Neural cell (in vitro differentiated cells): ENCODE measurements at regions not wholly inside any gene's neighbourhood (a gene's known extent, or its start where the extent isn't known, plus 50 kb on each side); places are given as distances from the start of the nearest gene placed in this dataset.

Experiments
- H2AFZ ChIP-seq: fragments of 200-600, 300-800 bp; sonication (generic), shearing (Covaris generic); 2 replicates; pipeline ENCODE4 v1.6.0; 2014; ENCODE audit warnings: low read depth, mild to moderate bottlenecking, antibody characterized with exemption, low read length, moderate library complexity
- H3F3A ChIP-seq: fragments of 200-600 bp; shearing (Covaris generic); 2 replicates; pipeline ENCODE4 v1.6.1; 2016; ENCODE audit warnings: mild to moderate bottlenecking, moderate library complexity, mixed read lengths, antibody characterized with exemption, low read length; ENCODE audit not compliant: insufficient read depth, poor library complexity, severe bottlenecking
- H3K27ac ChIP-seq: fragments of 200-600, 300-800 bp; sonication (generic), shearing (Covaris generic); 2 replicates; pipeline ENCODE4 v1.5.1; 2014; ENCODE audit warnings: mild to moderate bottlenecking, low read length, moderate library complexity
- H3K27me3 ChIP-seq: fragments of 300-800, 200-600 bp; sonication (generic), shearing (Covaris generic); 2 replicates; pipeline ENCODE4 v1.6.0; 2014; ENCODE audit warnings: mild to moderate bottlenecking, low read depth, low read length, moderate library complexity; ENCODE audit not compliant: insufficient read depth
- H3K36me3 ChIP-seq: fragments of 300-800, 200-600 bp; sonication (generic), shearing (Covaris generic); 2 replicates; pipeline ENCODE4 v1.5.1; 2014; ENCODE audit warnings: mild to moderate bottlenecking, antibody characterized with exemption, low read length, moderate library complexity; ENCODE audit not compliant: insufficient read depth
- H3K4me2 ChIP-seq: fragments of 300-800, 200-600 bp; sonication (generic), shearing (Covaris generic); 2 replicates; pipeline ENCODE4 v1.6.0; 2014; ENCODE audit warnings: mild to moderate bottlenecking, low read length
- H3K4me3 ChIP-seq: fragments of 300-800, 200-600 bp; sonication (generic), shearing (Covaris generic); 2 replicates; pipeline ENCODE4 v1.5.1; 2014; ENCODE audit warnings: mild to moderate bottlenecking, low read length, moderate library complexity
- H3K79me2 ChIP-seq: fragments of 200-600 bp; shearing (Covaris generic); replicated peaks from 2 replicates; pipeline ENCODE4 v1.6.0; 2014; ENCODE audit warnings: mild to moderate bottlenecking, low read length, moderate library complexity; ENCODE audit not compliant: insufficient read depth
- H3K9ac ChIP-seq: fragments of 300-800, 200-600 bp; sonication (generic), shearing (Covaris generic); 2 replicates; pipeline ENCODE4 v1.6.1; 2016; ENCODE audit warnings: mild to moderate bottlenecking, low read length, mixed read lengths
- H3K9me2 ChIP-seq: fragments of 200-600 bp; shearing (Covaris generic); 2 replicates; pipeline ENCODE4 v1.6.1; 2016; ENCODE audit warnings: mild to moderate bottlenecking, low read length, mixed read lengths; ENCODE audit not compliant: insufficient read depth
- H3K9me3 ChIP-seq: fragments of 200-600, 300-800 bp; sonication (generic), shearing (Covaris generic); 2 replicates; pipeline ENCODE4 v1.6.1; 2016; ENCODE audit warnings: mild to moderate bottlenecking, mixed run types, low read length, moderate library complexity, mixed read lengths
- H4K20me1 ChIP-seq: fragments of 200-600 bp; shearing (Covaris generic); 2 replicates; pipeline ENCODE4 v1.6.1; 2016; ENCODE audit warnings: mild to moderate bottlenecking, mixed run types; ENCODE audit not compliant: insufficient read depth
- CTCF ChIP-seq: fragments of 450-650 bp; IDR thresholded peaks from 2 replicates; pipeline ENCODE4 v1.5.1; 2014; ENCODE audit warnings: antibody characterized with exemption, mild to moderate bottlenecking, moderate library complexity; ENCODE audit not compliant: poor library complexity, severe bottlenecking
- EP300 ChIP-seq: fragments of 450-650 bp; conservative IDR thresholded peaks from 2 replicates; pipeline ENCODE4 v1.6.1; 2014; ENCODE audit warnings: antibody characterized with exemption, mild to moderate bottlenecking, moderate library complexity; ENCODE audit not compliant: poor library complexity, severe bottlenecking
- EZH2 ChIP-seq: fragments of 200-600, 300-800 bp; shearing (Covaris generic), sonication (generic); IDR thresholded peaks from 2 replicates; pipeline ENCODE4 v1.6.1; 2014; ENCODE audit warnings: antibody characterized with exemption, low read length, borderline replicate concordance, mild to moderate bottlenecking; ENCODE audit not compliant: insufficient read depth, poor library complexity, severe bottlenecking
- MXI1 ChIP-seq: fragments of 450-650 bp; conservative IDR thresholded peaks from 2 replicates; pipeline ENCODE4 v1.6.1; 2014; ENCODE audit warnings: antibody characterized with exemption, mild to moderate bottlenecking; ENCODE audit not compliant: poor library complexity, severe bottlenecking
- POLR2AphosphoS5 ChIP-seq: IDR thresholded peaks from 2 replicates; pipeline ENCODE4 v1.6.1; 2012
- RAD21 ChIP-seq: fragments of 450-650 bp; conservative IDR thresholded peaks from 2 replicates; pipeline ENCODE4 v1.6.1; 2014; ENCODE audit warnings: antibody characterized with exemption, mild to moderate bottlenecking, moderate library complexity
- REST ChIP-seq: IDR thresholded peaks from 2 replicates; pipeline ENCODE4 v1.6.1; 2012; ENCODE audit warnings: borderline replicate concordance
- SMC3 ChIP-seq: fragments of 450-650 bp; conservative IDR thresholded peaks from 2 replicates; pipeline ENCODE4 v1.6.1; 2014; ENCODE audit warnings: antibody characterized with exemption, mild to moderate bottlenecking, moderate library complexity; ENCODE audit not compliant: poor library complexity
- TAF1 ChIP-seq: IDR thresholded peaks from 2 replicates; pipeline ENCODE4 v1.6.1; 2012; ENCODE audit warnings: low read depth

GRCh38 chr16:51382211-51382610 lies 231.1 kb upstream of the SALL1 start:
- Histone ChIP-seq H3K27ac (no peak overlapping the region), H2AFZ (no peak overlapping the region), H3K4me2 (no peak overlapping the region), H3K9me3 (no peaks in the 10 kb centered on the region), H4K20me1 (no peaks in the 10 kb centered on the region), H3K9me2 (no peaks in the 10 kb centered on the region), H3K36me3 (no peaks in the 10 kb centered on the region), H3K79me2 (no peaks in the 10 kb centered on the region), H3F3A (no peaks in the 10 kb centered on the region), H3K27me3 (no peaks in the 10 kb centered on the region), H3K9ac (no peak overlapping the region), H3K4me3 (no peak overlapping the region)
- TF ChIP-seq RAD21 (no peak), TAF1 (no peak), SMC3 (no peak), POLR2AphosphoS5 (no peak), MXI1 (no peak), EZH2 (no peak), CTCF (no peak), REST (no peak), EP300 (no peak)

GRCh38 chr16:51376080-51376479 lies 225.0 kb upstream of the SALL1 start:
- Histone ChIP-seq H3F3A (no peaks in the 10 kb centered on the region), H3K4me2 (no peak overlapping the region), H3K4me3 (no peak overlapping the region), H4K20me1 (no peaks in the 10 kb centered on the region), H3K9ac (no peak overlapping the region), H3K27me3 (no peaks in the 10 kb centered on the region), H3K36me3 (no peaks in the 10 kb centered on the region), H3K9me2 (no peaks in the 10 kb centered on the region), H2AFZ (no peak overlapping the region), H3K9me3 (no peaks in the 10 kb centered on the region), H3K27ac (no peak overlapping the region), H3K79me2 (no peaks in the 10 kb centered on the region)
- TF ChIP-seq SMC3 (no peak), EP300 (no peak), MXI1 (no peak), CTCF (no peak), TAF1 (no peak), REST (no peak), RAD21 (no peak), POLR2AphosphoS5 (no peak), EZH2 (no peak)
